T follicular helper cell (primary cell): ENCODE measurements at regions not wholly inside any gene's neighbourhood (a gene's known extent, or its start where the extent isn't known, plus 50 kb on each side); places are given as distances from the start of the nearest gene placed in this dataset.
"Not testable (repeated sequence)": the region's sequence is repeated elsewhere in the genome, so short reads cannot be mapped to it uniquely, and the experiment has no call there.

Experiments used
- DNase-seq: peaks from one replicate; pipeline ENCODE4 v3.0.0-alpha.2; 2020; ENCODE audit warnings: low read depth

GRCh38 chr11:38577769-38578168 lies 1979.7 kb upstream of the RAG2 start:
- DNase-seq: no peak

- DNase-seq: no peak
Observed at GRCh38 chr11:38562562-38562961, 1964.5 kb upstream of the RAG2 start.

- no peak for DNase-seq
Observed at GRCh38 chr11:38553148-38553547, 1955.1 kb upstream of the RAG2 start.

- DNase-seq: no peak
Observed at GRCh38 chr11:38547462-38547861, 1949.4 kb upstream of the RAG2 start.

- no peak for DNase-seq
Observed at GRCh38 chr11:38543986-38544385, 1946.0 kb upstream of the RAG2 start.

- no peak for DNase-seq
Observed at GRCh38 chr11:38543311-38543710, 1945.3 kb upstream of the RAG2 start.

- DNase-seq: no peak
Observed at GRCh38 chr11:38538866-38539680, 1941.0 kb upstream of the RAG2 start.

- DNase-seq: no peak
Observed at GRCh38 chr11:38530226-38530625, 1932.2 kb upstream of the RAG2 start.

GRCh38 chr11:38524945-38525344 lies 1926.9 kb upstream of the RAG2 start:
- no peak for DNase-seq

GRCh38 chr11:38517991-38518390 lies 1920.0 kb upstream of the RAG2 start:
- no peak for DNase-seq

GRCh38 chr11:38512830-38513229 lies 1914.8 kb upstream of the RAG2 start:
- DNase-seq: not testable (repeated sequence)

- no peak for DNase-seq
Observed at GRCh38 chr11:38510041-38510440, 1912.0 kb upstream of the RAG2 start.

- DNase-seq: no peak
Observed at GRCh38 chr11:38503876-38504275, 1905.8 kb upstream of the RAG2 start.

- DNase-seq: no peak
Observed at GRCh38 chr11:38498721-38499120, 1900.7 kb upstream of the RAG2 start.

- no peak for DNase-seq
Observed at GRCh38 chr11:38491986-38492385, 1894.0 kb upstream of the RAG2 start.

GRCh38 chr11:38481391-38481790 lies 1883.4 kb upstream of the RAG2 start:
- no peak for DNase-seq

GRCh38 chr11:38476808-38477575 lies 1879.0 kb upstream of the RAG2 start:
- DNase-seq: no peak

GRCh38 chr11:38461751-38462150 lies 1863.7 kb upstream of the RAG2 start:
- no peak for DNase-seq

GRCh38 chr11:38460896-38461295 lies 1862.9 kb upstream of the RAG2 start:
- no peak for DNase-seq

- no peak for DNase-seq
Observed at GRCh38 chr11:38460429-38460828, 1862.4 kb upstream of the RAG2 start.

- DNase-seq: no peak
Observed at GRCh38 chr11:38456371-38456770, 1858.3 kb upstream of the RAG2 start.

GRCh38 chr11:38448284-38448683 lies 1850.2 kb upstream of the RAG2 start:
- DNase-seq: no peak

GRCh38 chr11:38446336-38446735 lies 1848.3 kb upstream of the RAG2 start:
- DNase-seq: no peak
